Neural crest cell (in vitro differentiated cells): ENCODE measurements at regions not wholly inside any gene's neighbourhood (a gene's known extent, or its start where the extent isn't known, plus 50 kb on each side); places are given as distances from the start of the nearest gene placed in this dataset.

ENCODE experiments used
- DNase-seq: peaks from one replicate; pipeline ENCODE4 v3.0.0; 2021; ENCODE audit warnings: low read depth, mixed read lengths, low spot score
- H3K27ac Mint-ChIP-seq: one replicate; pipeline ENCODE4 v1.8.0; 2021; ENCODE audit warnings: mild to moderate bottlenecking, mixed read lengths; ENCODE audit not compliant: unreplicated experiment
- H3K27me3 Mint-ChIP-seq: 2 replicates; pipeline ENCODE4 v1.8.0; 2021; ENCODE audit warnings: low read depth, mild to moderate bottlenecking, mixed read lengths
- H3K36me3 Mint-ChIP-seq: 2 replicates; pipeline ENCODE4 v1.8.0; 2021; ENCODE audit warnings: low read depth, mild to moderate bottlenecking, mixed read lengths
- H3K4me1 Mint-ChIP-seq: 2 replicates; pipeline ENCODE4 v1.8.0; 2021; ENCODE audit warnings: mixed read lengths
- H3K4me3 Mint-ChIP-seq: one replicate; pipeline ENCODE4 v1.8.0; 2021; ENCODE audit warnings: mild to moderate bottlenecking, mixed read lengths
- H3K9me3 Mint-ChIP-seq: 2 replicates; pipeline ENCODE4 v1.8.0; 2021; ENCODE audit warnings: mixed read lengths
- CTCF ChIP-seq: fragments of 200-600 bp; sonication (generic); conservative IDR thresholded peaks from 2 replicates; pipeline ENCODE4 v1.5.0; 2021; ENCODE audit warnings: antibody characterized with exemption, mild to moderate bottlenecking

GRCh38 chr1:4415476-4415875 lies 238.9 kb upstream of the AJAP1 start:
- no peaks in the 10 kb centered on the region for H3K27me3 Mint-ChIP-seq
- no peak overlapping the region for H3K4me3 Mint-ChIP-seq
- TF ChIP-seq CTCF, result no peak
- no peak overlapping the region for H3K27ac Mint-ChIP-seq
- peaks cover 28% of the 10 kb centered on the region for H3K4me1 Mint-ChIP-seq
- H3K36me3 Mint-ChIP-seq, result peaks cover 9% of the 10 kb centered on the region
- peaks cover 11% of the 10 kb centered on the region for H3K9me3 Mint-ChIP-seq
- DNase-seq, result no peak

- peaks cover 28% of the 10 kb centered on the region for H3K4me1 Mint-ChIP-seq
- no peak for TF ChIP-seq CTCF
- DNase-seq, result no peak
- no peaks in the 10 kb centered on the region for H3K27me3 Mint-ChIP-seq
- H3K9me3 Mint-ChIP-seq, result peaks cover 11% of the 10 kb centered on the region
- no peak overlapping the region for H3K27ac Mint-ChIP-seq
- peaks cover 9% of the 10 kb centered on the region for H3K36me3 Mint-ChIP-seq
- no peak overlapping the region for H3K4me3 Mint-ChIP-seq
These were observed 238.2 kb upstream of the AJAP1 start for GRCh38 chr1:4416189-4416588.

- Mint-ChIP-seq H3K4me3 (no peak overlapping the region), H3K27me3 (no peaks in the 10 kb centered on the region), H3K4me1 (peaks cover 41% of the 10 kb centered on the region), H3K36me3 (peaks cover 9% of the 10 kb centered on the region), H3K27ac (no peak overlapping the region), H3K9me3 (peaks cover 8% of the 10 kb centered on the region)
- no peak for DNase-seq
- TF ChIP-seq CTCF, result no peak
These were observed 236.4 kb upstream of the AJAP1 start for GRCh38 chr1:4418021-4418420.

- H3K27me3 Mint-ChIP-seq, result no peaks in the 10 kb centered on the region
- peak overlapping the region; percentile 79 for H3K27ac Mint-ChIP-seq
- H3K9me3 Mint-ChIP-seq, result peaks cover 2% of the 10 kb centered on the region
- H3K4me3 Mint-ChIP-seq, result peak overlapping the region; percentile 19
- H3K36me3 Mint-ChIP-seq, result peaks cover 3% of the 10 kb centered on the region
- no peak for DNase-seq
- peaks cover 29% of the 10 kb centered on the region for H3K4me1 Mint-ChIP-seq
- TF ChIP-seq CTCF, result no peak
These were observed 232.4 kb upstream of the AJAP1 start for GRCh38 chr1:4421986-4422385.

GRCh38 chr1:4422504-4423289 lies 231.7 kb upstream of the AJAP1 start:
- peak; percentile 11 for DNase-seq
- Mint-ChIP-seq H3K9me3 (peaks cover 2% of the 10 kb centered on the region), H3K4me1 (peaks cover 25% of the 10 kb centered on the region), H3K27me3 (no peaks in the 10 kb centered on the region), H3K36me3 (peaks cover 3% of the 10 kb centered on the region), H3K4me3 (peak overlapping the region; percentile 5), H3K27ac (peak overlapping the region; percentile 79)
- peak; percentile 55 for TF ChIP-seq CTCF
